ELF-1 (cell line): ENCODE measurements at regions not wholly inside any gene's neighbourhood (a gene's known extent, or its start where the extent isn't known, plus 50 kb on each side); places are given as distances from the start of the nearest gene placed in this dataset.
A peak's percentile ranks its signal among the peaks of the same experiment; 100 is the strongest.

ENCODE experiments used
- DNase-seq: peaks from one replicate; pipeline ENCODE4 v3.0.0-alpha.2; 2016; ENCODE audit warnings: low read depth, low spot score

DNA sequence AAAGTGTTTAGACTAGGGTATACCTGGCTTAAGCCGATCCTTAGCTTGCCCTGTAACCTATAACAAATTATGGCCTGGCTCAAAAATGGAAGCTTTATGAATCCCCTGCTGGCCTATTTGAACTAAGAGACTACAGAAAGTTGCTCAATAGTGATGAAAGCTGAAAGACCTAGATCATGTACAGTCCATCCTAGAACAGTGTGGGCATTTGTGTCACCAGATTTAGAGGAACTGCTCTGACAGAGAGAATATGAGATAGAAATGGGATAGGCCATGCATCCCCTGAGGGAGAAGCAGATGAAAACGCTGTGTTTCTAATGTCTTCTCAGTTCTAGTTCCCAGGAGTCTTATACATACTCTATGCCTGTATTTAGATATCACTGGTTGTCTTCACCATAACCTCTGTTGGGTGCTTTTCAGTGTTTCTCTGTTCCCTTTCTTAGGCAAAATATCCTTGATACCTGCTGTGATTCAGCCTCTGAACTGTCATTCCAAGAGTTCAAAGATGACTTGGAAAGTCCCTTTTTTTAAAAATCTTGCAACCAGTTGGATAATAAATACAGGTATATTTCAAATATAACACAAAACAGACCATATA lies 246.9 kb upstream of the SLC39A10 start:
- DNase-seq, result no peak

DNA sequence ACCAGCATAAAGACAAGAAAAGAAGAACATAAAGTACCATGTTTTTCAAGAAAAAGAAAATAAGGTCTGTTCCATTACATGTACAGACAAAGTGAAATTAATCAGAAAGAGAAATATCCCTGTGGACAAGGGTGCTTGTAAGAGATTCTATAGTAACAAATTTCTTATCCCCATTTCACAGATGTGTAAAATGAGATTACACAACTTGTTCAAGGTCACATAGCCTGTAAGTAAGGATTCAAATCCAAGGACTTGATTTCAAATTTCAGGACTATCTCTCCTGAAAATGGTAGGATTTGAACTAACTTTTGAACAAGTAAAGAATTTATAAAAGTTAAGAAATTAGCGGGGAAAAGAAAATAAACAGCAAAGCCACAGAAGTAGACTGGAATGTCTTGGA lies 248.2 kb upstream of the SLC39A10 start:
- no peak for DNase-seq

DNA sequence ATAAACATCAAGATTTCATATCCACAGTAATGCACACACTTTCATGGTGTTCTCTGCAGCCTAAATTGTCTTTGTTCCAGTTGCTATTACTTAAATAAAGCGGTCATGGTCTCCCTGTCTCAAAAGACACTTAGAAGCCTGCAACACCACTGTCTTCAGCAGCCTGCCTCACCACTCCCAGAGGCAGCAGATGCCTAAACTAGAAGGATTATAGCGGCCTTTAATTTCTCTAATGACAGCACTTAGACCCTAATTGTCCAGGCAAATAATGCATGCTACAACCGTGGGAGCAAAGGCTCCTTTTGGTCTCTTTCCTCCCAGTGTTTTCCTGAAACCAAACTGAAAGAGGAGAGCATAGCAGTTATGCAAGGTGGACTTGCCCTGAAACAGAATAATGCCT lies 248.8 kb upstream of the SLC39A10 start:
- DNase-seq, result peak; percentile 23

DNA sequence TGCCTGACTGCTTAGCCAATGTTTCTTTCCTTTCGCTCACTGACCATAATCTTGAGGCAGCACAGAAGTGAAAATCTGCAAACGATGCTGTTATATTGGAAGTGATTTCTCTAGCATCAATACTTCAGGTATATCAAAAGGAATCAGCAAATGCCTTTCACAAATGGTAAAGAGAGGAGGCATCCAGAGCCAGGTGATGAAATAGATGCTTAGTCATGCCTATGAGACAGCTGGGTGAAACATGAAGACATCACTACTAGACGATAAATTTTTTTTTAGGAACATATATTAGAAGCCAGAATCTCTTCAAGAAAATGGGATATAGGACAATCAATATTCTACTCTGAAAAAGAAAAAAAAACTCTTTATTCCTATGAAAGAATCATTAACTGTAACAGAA lies 249.2 kb upstream of the SLC39A10 start:
- DNase-seq, result no peak

DNA sequence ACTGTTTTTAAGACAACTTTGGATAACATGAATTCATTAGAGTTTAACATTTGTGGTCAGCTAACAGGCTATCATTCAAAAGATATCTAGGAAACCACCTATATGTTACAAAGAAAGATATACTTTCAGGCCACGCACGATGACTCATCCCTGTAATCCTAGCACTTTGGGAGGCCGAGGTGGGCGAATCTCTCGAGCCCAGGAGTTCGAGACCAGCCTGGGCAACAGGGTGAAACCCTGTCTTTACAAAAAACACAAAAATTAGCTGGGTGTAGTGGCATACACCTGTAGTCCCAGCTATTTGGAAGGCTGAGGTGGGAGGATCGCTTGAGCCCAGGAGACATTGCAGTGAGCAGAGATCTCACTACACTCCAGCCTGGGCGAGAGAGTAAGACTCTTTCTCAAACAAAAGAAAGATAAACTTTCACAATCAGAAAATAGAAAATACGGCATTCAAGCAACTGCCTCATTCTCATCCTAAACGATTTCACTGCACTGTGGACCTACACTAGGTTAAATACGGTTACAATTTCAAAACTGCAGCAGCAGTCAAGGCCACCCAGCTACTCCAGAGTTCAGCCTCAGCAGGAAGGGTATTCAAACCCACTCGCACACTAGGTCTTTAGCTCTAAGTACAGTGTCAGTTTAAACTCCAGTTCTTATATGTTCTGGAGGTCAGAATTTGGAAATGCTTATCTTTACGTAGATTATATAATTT lies 250.0 kb upstream of the SLC39A10 start:
- DNase-seq, result no peak

DNA sequence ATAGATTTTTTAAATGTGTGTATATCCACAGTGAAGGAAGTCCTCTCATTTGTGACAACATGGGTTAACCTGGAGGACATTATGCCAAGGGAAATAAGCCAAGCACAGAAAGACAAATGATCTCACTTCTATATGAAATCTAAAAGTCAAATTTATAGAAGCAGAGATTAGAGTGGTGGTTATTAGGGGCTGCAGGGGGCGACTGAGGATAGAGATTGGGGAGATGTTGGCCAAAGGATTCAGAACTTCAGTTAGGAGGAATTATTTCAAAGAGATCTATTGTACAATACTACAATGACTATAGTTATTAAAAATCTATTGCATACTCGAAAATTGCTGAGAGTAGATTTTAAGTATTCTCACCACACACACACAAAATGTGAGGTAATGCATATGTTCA lies 252.4 kb upstream of the SLC39A10 start:
- DNase-seq, result no peak

DNA sequence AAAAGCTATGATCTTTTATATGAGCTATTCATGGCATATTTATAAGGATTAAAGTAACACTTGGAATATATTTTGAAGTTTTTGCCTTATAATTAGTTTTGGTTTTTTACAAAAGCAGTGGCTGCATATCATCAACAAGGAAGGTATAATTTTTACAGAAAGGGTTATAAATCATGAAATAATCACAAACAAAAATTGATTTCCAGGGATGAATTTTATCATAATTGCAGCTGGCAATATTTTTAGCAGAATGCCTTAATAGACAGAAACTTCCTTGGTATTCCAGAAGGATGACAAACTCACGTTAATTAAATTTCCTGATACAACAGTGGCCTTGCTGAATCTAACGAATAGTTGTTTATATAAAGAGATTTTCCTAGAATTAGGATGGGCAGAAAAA lies 260.5 kb upstream of the SLC39A10 start:
- no peak for DNase-seq

DNA sequence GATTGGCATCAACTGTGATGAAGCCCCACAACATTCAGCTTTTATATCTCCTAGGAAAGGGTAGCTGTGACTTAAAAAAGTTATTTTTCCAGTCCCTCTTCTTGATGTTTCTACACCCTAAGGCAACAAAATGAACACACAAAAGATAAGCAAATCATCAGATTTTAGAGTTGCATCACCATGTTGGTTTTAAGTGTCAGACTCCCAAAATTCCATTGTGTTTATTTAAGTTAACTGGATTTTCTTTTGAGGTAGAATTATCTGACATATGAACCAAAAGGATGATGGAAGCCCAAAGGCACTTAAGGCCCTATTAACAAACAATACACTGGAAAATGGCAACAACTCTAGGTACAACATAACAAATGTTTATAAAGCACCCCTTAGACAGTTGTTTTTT lies 261.7 kb upstream of the SLC39A10 start:
- DNase-seq, result no peak

DNA sequence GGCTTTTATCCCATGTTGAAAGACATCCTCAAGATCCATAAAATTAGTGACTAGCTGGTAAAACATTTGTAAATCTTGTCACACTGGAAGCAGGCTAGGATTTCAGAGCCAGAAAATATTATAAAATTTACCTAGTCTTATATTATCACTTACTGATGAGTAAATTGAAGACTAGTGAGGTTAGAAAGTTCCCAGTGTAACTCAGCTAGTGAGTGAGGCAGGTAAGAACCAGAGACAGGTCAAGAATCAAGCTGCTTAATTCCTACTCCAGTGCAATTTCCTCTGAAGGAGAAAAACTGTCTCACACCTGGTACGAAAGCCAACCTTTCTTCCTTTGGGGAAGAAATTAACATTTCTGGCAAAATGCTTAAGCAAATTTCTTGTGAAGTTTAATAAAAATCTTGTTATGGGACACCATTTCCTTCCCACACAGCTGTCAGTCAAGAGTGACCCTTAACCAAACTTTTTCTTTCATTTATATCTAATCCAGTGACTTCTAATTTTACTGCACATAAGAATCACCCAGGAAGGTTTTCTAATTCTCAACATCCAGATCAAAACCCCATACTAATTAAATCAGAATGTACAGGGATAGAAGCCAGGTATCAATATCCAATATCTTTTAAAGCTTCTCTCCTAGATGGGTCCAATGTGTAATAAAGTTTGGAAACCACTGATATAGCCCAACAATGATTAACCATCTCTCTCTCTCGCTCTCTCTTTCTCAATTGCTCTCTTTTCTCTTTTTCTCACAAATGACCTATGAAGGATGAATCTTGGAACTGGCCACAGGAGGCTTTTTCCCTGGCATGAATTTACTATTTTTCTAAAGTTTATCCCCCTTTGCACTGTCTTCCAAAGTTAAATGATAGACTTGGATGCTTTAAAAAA lies 264.3 kb upstream of the SLC39A10 start:
- DNase-seq, result no peak

DNA sequence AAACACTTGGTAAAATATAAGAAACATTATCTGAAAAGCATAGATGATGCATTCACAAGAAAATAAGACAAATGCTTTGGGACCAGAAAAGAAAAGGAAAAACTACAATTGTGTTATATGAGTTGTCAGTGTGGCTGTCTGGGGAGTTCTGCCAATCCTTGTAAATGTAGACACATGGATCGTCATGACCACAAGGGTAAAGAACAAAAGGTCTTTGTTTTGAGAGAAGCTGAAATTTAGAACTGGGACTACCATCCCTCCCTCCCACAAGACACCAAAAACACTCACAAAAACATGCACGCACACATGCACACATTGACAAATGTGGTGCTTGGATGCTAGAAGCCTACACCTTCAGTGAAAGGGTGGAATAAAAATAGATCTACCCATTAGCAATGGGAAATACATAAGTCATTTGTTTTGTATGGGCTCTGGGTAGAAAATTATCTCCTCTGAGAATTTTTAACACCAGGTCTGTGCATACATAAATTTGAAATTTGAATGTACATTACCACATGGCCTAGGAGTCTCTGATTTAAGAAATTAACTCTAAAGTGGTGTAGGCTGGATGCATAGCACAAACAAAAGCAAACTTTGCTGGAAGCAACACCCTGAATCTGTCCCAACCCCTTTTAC lies 266.2 kb upstream of the SLC39A10 start:
- DNase-seq, result no peak

DNA sequence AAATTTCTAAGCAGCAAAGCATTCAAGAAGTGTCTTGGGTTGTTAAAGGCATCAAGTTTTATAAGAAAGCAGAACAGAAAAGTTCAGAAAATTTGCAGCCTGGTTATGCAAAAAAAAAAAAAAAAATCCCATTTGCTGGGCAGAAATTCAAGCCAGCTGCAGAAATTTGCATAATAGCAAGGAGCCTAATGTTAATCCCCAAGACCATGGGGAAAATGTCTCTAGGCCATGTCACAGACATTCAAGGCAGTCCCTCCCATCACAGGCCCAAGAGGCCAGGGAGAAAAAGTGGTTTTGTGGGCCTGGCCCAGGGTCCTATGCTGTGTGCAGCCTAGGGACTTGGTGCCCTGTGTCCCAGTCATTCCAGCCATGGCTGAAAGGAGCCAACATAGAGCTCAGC lies 269.0 kb upstream of the SLC39A10 start:
- peak; percentile 3 for DNase-seq

DNA sequence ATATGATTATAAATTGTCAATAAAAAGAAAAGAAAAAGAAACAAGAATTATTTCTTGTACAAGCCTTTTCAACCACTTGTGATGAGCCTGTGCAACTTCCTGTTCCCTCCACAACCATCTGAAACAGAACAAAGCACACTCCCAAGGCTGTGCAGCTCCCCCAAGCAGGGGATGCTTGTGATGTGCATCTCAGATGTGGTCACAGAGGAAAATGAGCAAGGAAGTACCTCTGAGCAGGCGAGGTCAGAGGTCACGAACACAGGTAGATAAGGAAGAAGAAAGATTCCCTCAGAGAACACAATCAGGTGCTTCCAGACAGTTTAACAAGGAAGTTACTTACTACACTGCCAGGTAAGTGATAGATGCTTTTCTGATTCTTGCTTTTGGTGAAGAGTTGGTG lies 274.8 kb upstream of the SLC39A10 start:
- DNase-seq, result no peak

DNA sequence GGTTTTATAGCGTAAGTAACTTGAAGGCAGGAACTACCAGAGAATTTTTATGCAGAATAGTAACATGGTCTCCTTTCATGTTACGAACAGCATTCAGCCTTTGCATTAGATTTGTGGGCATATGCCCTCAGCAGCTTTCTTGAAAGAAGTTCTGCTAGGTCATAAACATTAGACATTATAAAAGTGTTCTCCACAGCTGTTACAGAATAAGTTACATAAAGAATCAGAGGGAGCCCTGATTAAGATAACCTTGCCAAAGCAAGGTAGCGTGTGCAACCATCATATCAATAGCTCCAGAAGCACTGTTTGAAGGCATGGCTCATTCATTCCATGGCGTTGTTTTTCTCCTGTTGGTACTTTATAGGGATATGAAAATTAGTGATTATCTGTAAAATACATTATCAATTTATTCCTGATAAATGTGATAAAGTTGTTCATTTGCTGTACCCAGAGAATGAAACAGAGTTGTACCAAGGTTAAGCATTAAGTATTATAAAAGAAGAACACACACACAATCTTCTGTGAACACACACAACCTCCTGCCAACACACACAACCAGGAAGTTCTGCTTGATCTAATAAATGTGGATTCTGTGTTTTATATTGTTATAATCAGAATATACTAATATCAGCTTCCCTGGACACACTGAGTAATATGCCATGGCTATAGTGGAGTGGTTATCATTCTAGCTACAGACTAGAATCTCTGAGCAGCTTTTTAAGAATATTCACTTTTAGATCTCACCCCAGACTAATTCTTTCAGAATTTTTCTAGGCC lies 286.7 kb upstream of the SLC39A10 start:
- no peak for DNase-seq

DNA sequence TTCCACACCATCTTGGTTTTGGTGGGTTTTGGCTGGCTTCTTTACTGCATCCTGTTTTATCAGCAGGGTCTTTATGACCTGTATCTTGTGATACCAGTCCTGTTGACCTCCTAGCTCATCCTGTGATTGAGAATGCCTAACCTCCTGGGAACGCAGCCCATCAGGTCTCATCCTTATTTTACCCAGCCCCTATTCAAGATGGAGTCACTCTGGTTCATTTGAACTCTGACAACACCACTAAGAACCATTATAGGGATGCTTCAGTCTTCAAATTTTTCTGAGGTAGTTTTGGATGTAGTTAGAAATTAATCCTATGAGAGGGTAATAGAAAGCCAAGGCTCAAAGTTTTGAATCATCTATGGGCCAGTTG lies 287.8 kb upstream of the SLC39A10 start:
- DNase-seq, result no peak

DNA sequence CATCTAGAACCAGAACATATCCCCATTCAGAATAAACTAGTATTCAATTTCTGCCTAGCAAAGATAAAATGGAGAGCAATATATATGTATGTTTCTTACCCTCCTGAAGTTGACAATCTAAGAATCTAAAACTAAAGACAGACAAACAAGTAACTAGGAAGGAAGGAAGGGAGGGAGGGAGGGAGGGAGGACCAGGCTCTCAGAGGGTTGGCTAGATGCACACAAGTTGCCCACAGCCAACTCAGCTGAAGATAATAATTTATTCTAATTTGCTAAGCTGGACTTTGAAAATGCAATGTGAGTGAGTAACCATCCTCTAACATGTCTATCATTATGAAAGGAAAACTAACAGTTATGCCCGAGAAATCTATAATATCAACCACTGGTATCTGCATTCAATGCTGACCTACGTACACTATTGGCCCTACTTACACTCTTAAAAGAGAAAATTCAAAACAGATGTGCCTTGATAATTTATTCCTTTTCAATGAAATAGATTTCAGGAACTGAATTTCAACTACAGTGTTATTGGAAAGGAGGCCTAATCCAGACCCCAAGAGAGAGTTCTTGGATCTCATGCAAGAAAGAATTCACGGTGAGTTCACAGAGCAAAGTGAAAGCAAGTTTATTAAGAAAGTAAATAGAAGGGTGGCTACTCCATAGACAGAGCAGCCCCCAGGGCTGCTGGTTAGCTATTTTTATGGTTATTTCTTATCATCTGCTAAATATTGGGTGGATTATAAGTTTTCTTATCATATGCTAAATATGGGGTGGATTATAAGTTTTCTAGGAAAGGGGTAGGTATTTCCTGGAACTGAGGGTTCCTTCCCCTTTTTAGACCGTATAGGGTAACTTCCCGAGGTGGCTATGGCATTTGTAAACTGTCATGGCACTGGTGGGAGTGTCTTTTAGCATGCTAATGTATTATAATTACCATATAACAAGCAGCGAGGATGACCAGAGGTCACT lies 288.5 kb upstream of the SLC39A10 start:
- DNase-seq, result no peak

DNA sequence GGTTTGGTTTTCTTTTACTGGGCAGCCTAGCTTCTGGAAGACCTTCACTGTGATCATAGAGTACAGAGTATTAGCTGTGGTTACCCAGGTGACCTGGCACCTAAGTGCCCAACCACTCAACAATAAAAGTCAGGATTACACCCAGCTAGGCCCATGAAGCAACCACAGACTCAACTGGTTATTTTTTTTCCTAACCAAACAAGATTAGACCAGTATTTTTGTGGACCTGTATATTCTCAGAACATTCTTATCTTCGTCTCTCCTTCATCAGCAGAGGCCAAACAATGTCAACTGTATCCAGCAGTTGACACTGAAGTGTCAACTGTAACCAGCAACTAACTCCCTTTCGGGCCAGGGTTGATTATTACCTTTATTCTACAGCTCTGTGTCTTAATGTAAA lies 289.2 kb upstream of the SLC39A10 start:
- DNase-seq, result no peak

DNA sequence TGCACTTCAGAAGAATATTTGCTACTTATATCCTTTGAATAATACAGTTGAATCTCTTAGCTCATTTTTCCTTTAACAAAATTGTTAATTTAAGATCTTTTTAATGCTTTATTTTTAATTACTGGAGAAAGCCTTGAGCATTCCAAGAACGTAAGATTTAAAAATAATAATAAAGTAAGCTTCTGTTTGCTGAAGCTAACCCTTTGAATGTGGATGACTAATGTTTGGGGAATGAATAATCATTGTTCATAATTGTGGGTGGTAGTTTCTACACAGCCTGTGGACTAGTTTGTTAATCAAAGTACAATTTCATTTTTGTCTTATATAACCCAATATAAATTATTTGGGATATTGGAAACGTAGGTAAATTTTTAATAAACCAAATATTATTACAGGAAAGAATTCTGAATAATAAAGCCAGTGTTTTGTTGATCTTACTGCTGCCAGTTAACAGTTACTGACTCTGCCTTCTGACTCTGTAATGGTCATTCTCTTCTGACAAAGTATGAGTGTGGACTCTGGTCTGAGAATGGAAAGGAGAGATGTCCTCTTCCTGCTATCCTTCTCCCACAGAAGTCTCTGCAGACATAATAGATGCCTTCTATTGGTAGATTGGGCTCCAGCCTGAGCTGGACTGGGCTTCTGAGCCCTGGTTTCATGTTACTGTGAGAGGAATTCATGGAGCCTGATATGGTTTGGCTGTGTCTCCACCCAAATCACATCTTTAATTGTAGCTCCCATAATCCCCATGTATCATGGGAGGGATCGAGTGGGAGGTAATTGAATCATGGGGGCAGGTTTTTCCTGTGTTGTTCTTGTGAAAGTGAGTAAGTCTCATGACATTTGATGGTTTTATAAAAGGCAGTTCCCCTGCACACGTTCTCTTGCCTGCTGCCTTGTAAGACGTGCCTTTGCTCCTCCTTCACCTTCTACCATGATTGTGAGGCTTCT lies 292.7 kb upstream of the SLC39A10 start:
- no peak for DNase-seq

DNA sequence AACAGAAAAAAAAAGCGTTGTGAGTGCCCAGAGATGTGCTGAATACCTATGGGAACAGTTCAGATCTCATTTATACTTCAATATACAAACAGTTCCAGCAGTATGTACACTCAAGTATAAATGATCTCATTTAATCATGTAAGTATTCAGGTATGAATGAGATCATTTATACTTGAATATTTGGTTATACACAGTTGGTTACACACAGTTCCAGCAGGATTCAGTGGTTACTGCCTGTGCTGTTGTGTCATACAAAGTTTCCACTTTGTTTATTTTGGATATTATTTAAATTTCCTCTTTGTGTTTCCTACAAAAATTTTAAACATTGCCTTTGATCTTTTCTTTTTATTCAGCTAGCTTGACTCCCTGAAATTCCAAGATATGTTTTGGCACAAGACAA lies 293.5 kb upstream of the SLC39A10 start:
- no peak for DNase-seq

DNA sequence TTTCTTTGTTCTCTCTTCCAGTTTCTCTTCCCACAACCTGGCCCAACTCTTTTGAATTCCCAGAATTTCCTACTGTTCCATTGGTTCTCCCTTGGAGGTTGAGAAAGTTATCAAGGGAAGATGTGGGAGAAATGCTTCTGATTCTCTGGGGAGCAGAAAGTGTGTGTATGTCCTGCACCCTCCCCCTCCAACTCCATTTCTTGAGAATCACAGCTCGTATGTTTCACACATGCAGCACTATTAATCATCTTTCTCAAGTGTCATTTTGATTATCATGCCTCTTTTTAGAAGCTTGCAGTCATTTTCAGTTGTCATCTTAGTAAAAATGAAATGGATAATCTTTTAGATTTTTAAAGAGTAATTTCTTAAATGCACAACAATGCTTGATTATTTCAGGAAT lies 296.8 kb upstream of the SLC39A10 start:
- no peak for DNase-seq
